ENCODE measurements at regions not wholly inside any gene's neighbourhood (a gene's known extent, or its start where the extent isn't known, plus 50 kb on each side); places are given as distances from the start of the nearest gene placed in this dataset.

GRCh38 chr9:119036969-119037368, 332.3 kb downstream of the BRINP1 start:
- ATAC-seq (peak; percentile 60), DNase-seq (ENCODE audit: low spot score) (no peak)
- H3K9me3 Mint-ChIP-seq: 0 out of 3 replicates have a peak, but pooled peaks cover 5% of the 10 kb centered on the region
- Histone ChIP-seq H3K79me2 (replicated peaks; ENCODE audit: insufficient read depth) (no peaks in the 10 kb centered on the region), H3K4me2 (no peak overlapping the region), H3K4me1 (ENCODE audit: insufficient read depth) (no peaks in the 10 kb centered on the region), H3K36me3 (ENCODE audit: insufficient read depth) (no peaks in the 10 kb centered on the region), H3K27me3 (ENCODE audit: insufficient read depth) (no peaks in the 10 kb centered on the region), H3F3A (replicated peaks; ENCODE audit: low read depth) (no peaks in the 10 kb centered on the region), H2AFZ (no peak overlapping the region), H3K27ac (ENCODE audit: low read depth) (no peak overlapping the region), H3K4me3 (no peak overlapping the region), H3K9me2 (ENCODE audit: insufficient read depth) (no peaks in the 10 kb centered on the region), H4K20me1 (replicated peaks; ENCODE audit: insufficient read depth) (no peaks in the 10 kb centered on the region)
- no peak overlapping the region for H3K4me3 Mint-ChIP-seq
- H3K36me3 Mint-ChIP-seq (ENCODE audit: low read depth): no peaks in the 10 kb centered on the region
- H3K4me1 Mint-ChIP-seq: no peaks in the 10 kb centered on the region
- no peaks in the 10 kb centered on the region for H3K27me3 Mint-ChIP-seq (ENCODE audit: insufficient read depth, low read depth, poor library complexity)
- TF ChIP-seq POLR2AphosphoS5 (IDR thresholded peaks at IDR 0.05; ENCODE audit: low read depth) (no peak), ZNF114 (CRISPR knock-in tag; IDR thresholded peaks at IDR 0.05) (no peak), EZH2phosphoT487 (IDR thresholded peaks at IDR 0.05; ENCODE audit: unreplicated experiment) (no peak), CTCF (conservative IDR thresholded peaks at IDR 0.05; ENCODE audit: low read depth in 2 of 2) (peak; percentile 40 to 74)
- H3K27ac Mint-ChIP-seq: no peak overlapping the region

- H3K36me3 Mint-ChIP-seq (ENCODE audit: low read depth): no peaks in the 10 kb centered on the region
Measured at GRCh38 chr9:119043996-119044395, 325.2 kb downstream of the BRINP1 start.

More at GRCh38 chr9:119043996-119044395, 325.2 kb downstream of the BRINP1 start:
- no peak overlapping the region for H3K4me3 Mint-ChIP-seq
- peaks cover 23% of the 10 kb centered on the region for H3K4me1 Mint-ChIP-seq
- DNase-seq (ENCODE audit: low spot score) (no peak), ATAC-seq (no peak)
- H3K79me2 ChIP-seq (replicated peaks; ENCODE audit: insufficient read depth): no peaks in the 10 kb centered on the region
- TF ChIP-seq ZNF462 (CRISPR knock-in tag; IDR thresholded peaks at IDR 0.05): no peak
- TF ChIP-seq CREB1 (CRISPR knock-in tag; IDR thresholded peaks at IDR 0.05; ENCODE audit: low read depth): no peak
- no peak for TF ChIP-seq ZNF114 (CRISPR knock-in tag; IDR thresholded peaks at IDR 0.05)
- H3K9me3 Mint-ChIP-seq: 0 out of 3 replicates have a peak, but pooled peaks cover 5% of the 10 kb centered on the region
- H3F3A ChIP-seq (replicated peaks; ENCODE audit: low read depth): 0 out of 2 replicates have a peak, but pooled peaks cover 4% of the 10 kb centered on the region
- peaks cover 18% of the 10 kb centered on the region; the same call in 1 of the 2 replicates for H3K4me1 ChIP-seq (ENCODE audit: insufficient read depth)
- H3K27me3 ChIP-seq (ENCODE audit: insufficient read depth): no peaks in the 10 kb centered on the region
- no peak overlapping the region for H3K27ac ChIP-seq (ENCODE audit: low read depth)
- no peaks in the 10 kb centered on the region for H3K36me3 ChIP-seq (ENCODE audit: insufficient read depth)
- 0 out of 2 replicates have a peak overlapping the region, but pooled peaks have one; percentile 45 for H3K4me2 ChIP-seq
- no peaks in the 10 kb centered on the region for H3K27me3 Mint-ChIP-seq (ENCODE audit: insufficient read depth, low read depth, poor library complexity)
- H3K9me2 ChIP-seq (ENCODE audit: insufficient read depth): no peaks in the 10 kb centered on the region
- peak overlapping the region; percentile 83 for H2AFZ ChIP-seq
- no peak overlapping the region for H3K27ac Mint-ChIP-seq
- no peaks in the 10 kb centered on the region for H4K20me1 ChIP-seq (replicated peaks; ENCODE audit: insufficient read depth)
- no peak overlapping the region for H3K4me3 ChIP-seq

Measured in GM23338 (cell line).